ENCODE measurements at regions not wholly inside any gene's neighbourhood (a gene's known extent, or its start where the extent isn't known, plus 50 kb on each side); places are given as distances from the start of the nearest gene placed in this dataset.

DNA sequence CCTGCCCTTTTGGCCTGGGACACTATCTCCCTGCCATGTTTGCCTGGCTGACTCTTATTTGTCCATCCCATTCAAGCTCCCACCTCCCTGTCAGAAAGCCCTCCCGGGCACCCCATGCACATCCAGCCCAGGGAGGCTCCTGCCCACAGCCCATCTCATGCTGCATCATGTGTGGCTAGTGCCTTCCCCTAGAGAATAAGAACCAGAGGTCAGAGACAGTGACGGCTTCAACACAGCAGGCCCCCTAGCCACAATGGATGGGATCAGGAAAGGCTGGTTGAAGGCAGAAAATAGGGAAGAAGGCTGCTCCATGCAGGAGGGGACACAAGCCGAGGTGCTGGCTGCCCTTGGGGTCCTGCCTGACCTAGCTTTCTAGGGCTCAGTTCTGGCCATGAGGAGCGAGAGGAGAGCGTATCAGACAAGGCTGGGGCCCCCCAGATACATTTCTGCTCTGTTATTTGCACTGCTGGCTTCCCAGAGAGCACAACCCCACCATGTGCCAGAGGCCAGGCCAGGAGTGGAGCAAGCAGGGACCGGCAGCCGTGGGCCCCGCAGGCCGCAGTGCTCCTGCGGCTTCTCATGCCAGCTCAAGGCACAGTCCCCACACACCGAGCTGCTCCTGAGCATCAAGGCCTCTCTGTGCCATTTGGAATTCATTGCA is 161.1 kb upstream of the ZMIZ1 start:
- H3K27ac ChIP-seq: no peak overlapping the region

DNA sequence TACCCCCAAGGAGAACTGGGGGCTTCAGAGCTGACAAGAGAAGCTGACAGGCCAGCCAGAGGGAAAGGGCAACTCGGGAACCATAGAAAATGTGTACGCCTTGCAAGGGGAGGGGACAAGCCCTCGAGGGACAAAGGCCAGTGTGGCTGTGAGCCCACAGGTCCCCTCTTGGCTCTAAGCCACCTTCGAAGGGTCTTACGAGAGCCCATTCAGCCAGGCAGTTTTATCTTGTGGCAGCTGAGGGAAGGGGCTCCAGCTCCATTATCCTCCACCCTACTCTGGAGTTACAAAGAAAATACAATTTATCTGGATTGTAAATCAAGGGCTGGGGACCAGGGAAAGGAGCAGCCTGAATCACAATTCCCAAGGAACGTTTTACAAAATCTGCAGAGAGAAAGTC is 159.5 kb upstream of the ZMIZ1 start:
- TF ChIP-seq, protein P1, sequence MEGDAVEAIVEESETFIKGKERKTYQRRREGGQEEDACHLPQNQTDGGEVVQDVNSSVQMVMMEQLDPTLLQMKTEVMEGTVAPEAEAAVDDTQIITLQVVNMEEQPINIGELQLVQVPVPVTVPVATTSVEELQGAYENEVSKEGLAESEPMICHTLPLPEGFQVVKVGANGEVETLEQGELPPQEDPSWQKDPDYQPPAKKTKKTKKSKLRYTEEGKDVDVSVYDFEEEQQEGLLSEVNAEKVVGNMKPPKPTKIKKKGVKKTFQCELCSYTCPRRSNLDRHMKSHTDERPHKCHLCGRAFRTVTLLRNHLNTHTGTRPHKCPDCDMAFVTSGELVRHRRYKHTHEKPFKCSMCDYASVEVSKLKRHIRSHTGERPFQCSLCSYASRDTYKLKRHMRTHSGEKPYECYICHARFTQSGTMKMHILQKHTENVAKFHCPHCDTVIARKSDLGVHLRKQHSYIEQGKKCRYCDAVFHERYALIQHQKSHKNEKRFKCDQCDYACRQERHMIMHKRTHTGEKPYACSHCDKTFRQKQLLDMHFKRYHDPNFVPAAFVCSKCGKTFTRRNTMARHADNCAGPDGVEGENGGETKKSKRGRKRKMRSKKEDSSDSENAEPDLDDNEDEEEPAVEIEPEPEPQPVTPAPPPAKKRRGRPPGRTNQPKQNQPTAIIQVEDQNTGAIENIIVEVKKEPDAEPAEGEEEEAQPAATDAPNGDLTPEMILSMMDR (IDR thresholded peaks at IDR 0.05): no peak
- no peak for DNase-seq (ENCODE audit: low spot score)
- no peak overlapping the region for H3K27ac ChIP-seq
- no peak overlapping the region for H3K4me3 ChIP-seq

More for the DNA sequence above, 161.1 kb upstream of the ZMIZ1 start:
- TF ChIP-seq, protein P1 (IDR thresholded peaks at IDR 0.05): no peak
- peak; percentile 55 for DNase-seq (ENCODE audit: low spot score)
- H3K4me3 ChIP-seq: no peak overlapping the region

GRCh38 chr10:78910021-78910420 is 158.7 kb upstream of the ZMIZ1 start:
- TF ChIP-seq, protein P1 (IDR thresholded peaks at IDR 0.05): no peak
- DNase-seq (ENCODE audit: low spot score): no peak
- H3K27ac ChIP-seq: no peak overlapping the region
- H3K4me3 ChIP-seq: no peak overlapping the region

DNA sequence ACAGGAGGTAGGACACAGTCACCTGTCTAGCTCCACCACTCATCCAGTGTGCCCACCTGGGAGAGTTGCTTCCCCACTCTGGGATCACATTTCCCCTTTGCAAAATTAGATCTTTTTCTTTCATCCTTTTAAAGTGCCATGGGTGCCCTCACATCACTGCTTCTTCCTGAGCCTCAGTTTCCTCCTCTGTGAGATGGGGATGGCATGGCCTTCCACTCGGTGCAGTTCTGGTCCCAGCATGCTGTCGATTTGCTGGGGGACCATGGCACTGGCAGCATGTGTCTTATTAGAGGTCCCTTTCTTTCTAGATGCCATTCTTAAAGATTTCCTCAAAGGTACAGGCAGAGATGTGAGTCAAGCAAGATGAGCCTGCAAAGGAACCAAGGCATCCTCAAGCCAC is 158.3 kb upstream of the ZMIZ1 start:
- no peak overlapping the region for H3K27ac ChIP-seq
- DNase-seq (ENCODE audit: low spot score): no peak
- H3K4me3 ChIP-seq: no peak overlapping the region
- TF ChIP-seq, protein P1 (IDR thresholded peaks at IDR 0.05): no peak

DNA sequence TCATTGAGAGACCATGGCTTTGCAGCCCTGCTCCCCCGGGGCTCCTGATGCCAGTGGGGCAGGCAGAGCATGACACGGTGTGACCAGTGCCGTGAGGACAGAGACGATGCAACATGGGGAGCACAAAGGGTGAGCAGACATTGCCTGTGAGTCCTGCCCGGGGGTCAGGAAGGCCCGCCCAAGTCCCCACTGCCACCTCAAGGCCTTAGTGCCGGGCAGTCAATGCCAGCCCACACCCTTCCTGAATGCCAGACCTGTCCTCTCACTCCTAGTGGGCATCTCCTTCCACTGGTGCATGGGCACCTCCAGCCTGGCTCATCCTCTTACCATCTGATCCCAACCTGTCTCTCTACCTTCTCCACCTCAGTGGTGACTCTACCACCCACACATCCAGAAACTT is 157.9 kb upstream of the ZMIZ1 start:
- DNase-seq (ENCODE audit: low spot score): no peak
- H3K27ac ChIP-seq: no peak overlapping the region

GRCh38 chr10:78911533-78912340 is 157.0 kb upstream of the ZMIZ1 start:
- TF ChIP-seq, protein P1 (IDR thresholded peaks at IDR 0.05): no peak
- DNase-seq (ENCODE audit: low spot score): no peak
- H3K4me3 ChIP-seq: no peak overlapping the region
- no peak overlapping the region for H3K27ac ChIP-seq

More for the DNA sequence above, 157.9 kb upstream of the ZMIZ1 start:
- TF ChIP-seq, protein P1 (IDR thresholded peaks at IDR 0.05): no peak
- H3K4me3 ChIP-seq: no peak overlapping the region

All from coronary artery (tissue), 2 donors.